ENCODE measurements at regions not wholly inside any gene's neighbourhood (a gene's known extent, or its start where the extent isn't known, plus 50 kb on each side); places are given as distances from the start of the nearest gene placed in this dataset.

GRCh38 chr7:155882596-155882995, 70.3 kb upstream of the SHH start:
- TF ChIP-seq CTCF (IDR thresholded peaks at IDR 0.05) (no peak), POLR2A (IDR thresholded peaks at IDR 0.05) (no peak), EP300 (IDR thresholded peaks at IDR 0.05) (no peak)

Data from ovary (tissue), 3 donors.